ENCODE measurements at regions not wholly inside any gene's neighbourhood (a gene's known extent, or its start where the extent isn't known, plus 50 kb on each side); places are given as distances from the start of the nearest gene placed in this dataset.

DNA sequence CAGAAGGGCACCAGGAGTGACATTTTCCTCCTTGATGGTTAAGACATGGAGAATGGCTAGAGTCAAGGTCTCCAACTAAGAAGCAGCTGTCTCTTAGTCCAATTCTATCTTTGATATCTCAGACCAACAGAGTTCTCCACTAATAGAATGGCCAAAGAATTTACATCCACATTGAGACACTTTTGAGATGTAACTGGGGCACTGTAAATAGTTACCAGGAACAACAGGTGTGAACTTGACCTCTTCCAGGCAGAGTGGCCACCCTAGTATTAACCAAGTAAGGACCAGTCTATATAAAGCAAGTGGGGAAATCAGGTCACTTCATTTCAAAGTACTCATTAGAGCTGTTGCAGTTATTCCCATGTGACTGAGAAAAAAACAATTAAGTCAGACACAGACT lies 159.7 kb upstream of the RAD23B start:
- TF ChIP-seq, protein P1, sequence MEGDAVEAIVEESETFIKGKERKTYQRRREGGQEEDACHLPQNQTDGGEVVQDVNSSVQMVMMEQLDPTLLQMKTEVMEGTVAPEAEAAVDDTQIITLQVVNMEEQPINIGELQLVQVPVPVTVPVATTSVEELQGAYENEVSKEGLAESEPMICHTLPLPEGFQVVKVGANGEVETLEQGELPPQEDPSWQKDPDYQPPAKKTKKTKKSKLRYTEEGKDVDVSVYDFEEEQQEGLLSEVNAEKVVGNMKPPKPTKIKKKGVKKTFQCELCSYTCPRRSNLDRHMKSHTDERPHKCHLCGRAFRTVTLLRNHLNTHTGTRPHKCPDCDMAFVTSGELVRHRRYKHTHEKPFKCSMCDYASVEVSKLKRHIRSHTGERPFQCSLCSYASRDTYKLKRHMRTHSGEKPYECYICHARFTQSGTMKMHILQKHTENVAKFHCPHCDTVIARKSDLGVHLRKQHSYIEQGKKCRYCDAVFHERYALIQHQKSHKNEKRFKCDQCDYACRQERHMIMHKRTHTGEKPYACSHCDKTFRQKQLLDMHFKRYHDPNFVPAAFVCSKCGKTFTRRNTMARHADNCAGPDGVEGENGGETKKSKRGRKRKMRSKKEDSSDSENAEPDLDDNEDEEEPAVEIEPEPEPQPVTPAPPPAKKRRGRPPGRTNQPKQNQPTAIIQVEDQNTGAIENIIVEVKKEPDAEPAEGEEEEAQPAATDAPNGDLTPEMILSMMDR (IDR thresholded peaks at IDR 0.05; ENCODE audit: extremely low read depth, insufficient read depth, missing control alignments): no peak
- DNase-seq (ENCODE audit: low spot score): no peak
- in situ Hi-C loops (cut with MboI; ENCODE audit: low pct_unique_long_range_greater_than_20kb, low sequenced_read_pairs, unreplicated experiment): no loop called here

DNA sequence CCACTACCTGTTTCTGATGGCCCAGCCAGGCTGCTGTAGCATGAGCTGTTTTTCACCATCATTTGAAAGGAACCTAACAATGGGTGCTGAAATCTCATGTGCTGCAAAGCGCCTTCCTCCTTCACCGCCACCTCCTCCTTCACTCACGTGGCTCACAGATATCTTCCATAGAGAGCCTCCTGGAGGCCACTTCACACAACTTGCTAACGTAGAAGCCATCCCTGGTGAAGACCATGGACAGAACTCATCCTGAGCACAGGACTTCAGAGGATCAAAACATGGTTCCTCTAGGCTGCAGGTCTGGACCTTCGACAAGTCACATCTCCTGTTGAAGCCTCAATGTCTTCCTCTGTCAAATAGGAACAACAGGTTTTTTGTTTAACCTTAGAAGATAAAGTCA lies 155.5 kb upstream of the RAD23B start:
- no peak for DNase-seq (ENCODE audit: low spot score)
- TF ChIP-seq, protein P1 (IDR thresholded peaks at IDR 0.05; ENCODE audit: extremely low read depth, insufficient read depth, missing control alignments): no peak
- in situ Hi-C loops (cut with MboI; ENCODE audit: low pct_unique_long_range_greater_than_20kb, low sequenced_read_pairs, unreplicated experiment): no loop called here

DNA sequence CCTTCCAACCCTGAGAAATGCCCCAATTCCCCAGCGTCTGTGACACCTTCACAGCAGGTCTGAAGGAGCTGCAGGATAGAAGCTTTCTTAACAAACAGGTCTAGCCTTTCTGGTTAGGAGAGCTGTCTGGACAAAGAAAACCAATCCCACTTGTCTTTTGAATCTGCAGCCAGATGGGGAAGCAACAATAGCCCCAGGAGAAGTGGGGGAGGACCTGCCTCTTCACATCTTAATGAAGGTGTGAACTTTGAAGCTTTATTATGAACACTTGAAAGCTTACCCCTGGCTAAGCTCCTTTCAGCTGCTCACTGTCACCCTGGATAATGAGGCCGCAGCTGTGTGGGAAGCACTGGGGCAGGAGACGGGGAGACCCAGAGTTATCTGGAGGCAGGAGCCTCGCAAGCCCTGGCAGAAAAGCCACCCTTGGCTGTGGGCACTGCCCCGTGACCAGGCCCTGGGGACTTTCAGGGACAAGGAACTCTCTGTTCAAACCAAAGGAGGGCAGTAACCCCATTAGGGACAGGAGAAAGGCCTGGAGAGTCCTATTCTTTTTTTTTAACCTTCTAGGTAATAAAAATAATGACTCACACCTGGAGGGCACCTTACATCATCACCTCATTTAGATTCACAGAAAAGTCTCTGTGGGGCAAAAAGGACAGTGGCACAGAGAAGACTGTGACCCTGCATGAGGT lies 151.8 kb upstream of the RAD23B start:
- DNase-seq (ENCODE audit: low spot score): no peak
- TF ChIP-seq, protein P1 (IDR thresholded peaks at IDR 0.05; ENCODE audit: extremely low read depth, insufficient read depth, missing control alignments): no peak
- in situ Hi-C loops (cut with MboI; ENCODE audit: low pct_unique_long_range_greater_than_20kb, low sequenced_read_pairs, unreplicated experiment): no loop called here

DNA sequence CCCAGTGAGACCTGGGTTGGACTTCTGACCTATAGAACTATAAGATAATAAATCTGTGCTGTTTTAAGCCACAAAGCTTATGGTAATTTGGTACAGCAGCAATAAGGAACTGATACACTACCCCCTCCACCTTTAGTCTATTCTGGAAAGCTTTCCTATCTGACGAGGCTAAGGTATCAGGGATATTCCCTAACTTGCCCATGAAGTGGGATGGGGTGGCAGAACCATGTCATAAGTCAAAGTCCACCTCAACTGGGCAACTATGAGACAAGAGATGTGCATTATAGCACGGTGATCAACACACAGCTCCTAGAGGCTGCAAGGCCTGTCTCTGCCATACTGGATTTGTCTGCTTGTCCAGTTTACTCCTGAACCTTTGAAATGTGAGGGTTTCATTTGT lies 146.8 kb upstream of the RAD23B start:
- in situ Hi-C loops (cut with MboI; ENCODE audit: low pct_unique_long_range_greater_than_20kb, low sequenced_read_pairs, unreplicated experiment): no loop called here
- DNase-seq (ENCODE audit: low spot score): no peak
- TF ChIP-seq, protein P1 (IDR thresholded peaks at IDR 0.05; ENCODE audit: extremely low read depth, insufficient read depth, missing control alignments): no peak

DNA sequence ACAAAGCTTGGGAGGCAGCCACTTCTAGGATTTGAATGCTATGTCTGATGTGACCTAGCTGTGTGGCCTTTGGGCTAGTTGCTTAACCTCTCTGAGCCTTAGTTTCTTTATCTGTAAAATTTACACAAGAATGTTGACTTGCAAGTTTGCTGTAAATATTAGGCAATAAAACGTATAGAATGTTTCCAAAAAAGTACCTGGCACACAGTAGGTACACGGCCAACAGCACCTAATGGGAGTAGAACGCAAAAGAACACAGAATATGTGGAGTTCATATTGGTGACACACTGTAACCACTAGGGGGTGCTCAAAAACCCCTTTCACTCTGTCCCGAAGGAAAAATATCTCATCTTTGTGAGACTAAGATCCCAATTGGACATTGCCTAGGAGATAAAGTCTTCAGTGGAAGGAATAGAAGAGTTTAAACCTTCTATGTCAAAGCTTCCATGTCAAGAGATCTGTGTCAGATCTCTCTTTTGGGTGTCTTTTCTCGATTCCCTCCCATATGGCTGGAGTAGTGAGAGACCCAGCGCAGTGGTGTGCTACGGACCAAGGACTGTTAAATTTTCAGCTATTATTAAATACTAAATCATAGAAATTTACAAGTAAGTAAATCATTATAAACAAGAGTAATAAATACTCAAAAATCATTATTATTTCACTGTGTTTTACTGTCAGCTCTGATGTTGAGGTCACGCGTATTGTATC lies 145.4 kb upstream of the RAD23B start:
- in situ Hi-C loops (cut with MboI; ENCODE audit: low pct_unique_long_range_greater_than_20kb, low sequenced_read_pairs, unreplicated experiment): no loop called here

DNA sequence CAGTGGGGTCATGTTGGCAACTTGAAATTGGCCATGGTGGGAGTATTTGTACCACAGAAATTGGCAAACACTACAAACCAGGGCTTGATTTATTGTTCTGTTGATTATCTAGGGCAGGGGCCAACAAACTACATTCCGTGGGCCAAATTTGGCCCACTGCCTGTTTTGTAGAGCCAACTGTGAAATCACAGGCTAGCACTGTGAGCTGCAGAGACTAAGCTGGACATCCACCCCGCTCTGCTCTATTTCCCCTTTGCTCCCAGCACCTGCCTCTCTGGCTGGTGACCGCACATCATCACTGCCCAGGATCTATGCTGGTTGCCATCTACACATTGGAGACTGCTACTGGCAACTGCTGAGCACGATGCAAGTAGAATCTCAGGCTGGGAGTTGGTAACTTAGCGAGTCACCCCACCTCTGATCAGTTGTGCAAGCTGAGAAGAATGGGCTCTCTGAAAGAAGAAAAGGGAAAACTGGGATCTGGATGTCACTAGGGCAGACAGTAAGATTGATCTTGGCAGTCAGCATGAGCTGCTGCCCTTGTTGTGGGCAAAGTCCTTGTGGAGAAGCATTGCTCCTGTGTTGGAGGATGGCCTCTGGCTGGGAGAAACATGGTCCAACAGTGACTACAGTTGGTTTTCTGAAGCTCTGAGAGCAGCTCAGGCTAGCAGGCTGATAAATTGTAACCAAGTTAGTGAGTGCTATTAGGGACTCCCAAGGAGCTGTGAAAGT lies 144.7 kb upstream of the RAD23B start:
- no peak for DNase-seq (ENCODE audit: low spot score)
- in situ Hi-C loops (cut with MboI; ENCODE audit: low pct_unique_long_range_greater_than_20kb, low sequenced_read_pairs, unreplicated experiment): no loop called here
- TF ChIP-seq, protein P1 (IDR thresholded peaks at IDR 0.05; ENCODE audit: extremely low read depth, insufficient read depth, missing control alignments): no peak

More for the DNA sequence above, 145.4 kb upstream of the RAD23B start:
- DNase-seq (ENCODE audit: low spot score): peak; percentile 36
- TF ChIP-seq, protein P1 (IDR thresholded peaks at IDR 0.05; ENCODE audit: extremely low read depth, insufficient read depth, missing control alignments): peak; percentile 60

Data from GM13977 (cell line).